ENCODE measurements at regions not wholly inside any gene's neighbourhood (a gene's known extent, or its start where the extent isn't known, plus 50 kb on each side); places are given as distances from the start of the nearest gene placed in this dataset.

GRCh38 chr5:107196500-107197059 is 474.2 kb downstream of the EFNA5 start:
- TF ChIP-seq CTCF (IDR thresholded peaks at IDR 0.05) = no peak
- POLR2A ChIA-PET = no interaction called here
- Mint-ChIP-seq H3K36me3 (ENCODE audit: low read depth) (no peaks in the 10 kb centered on the region), H3K27ac (no peak overlapping the region), H3K4me3 (no peak overlapping the region), H3K4me1 (no peaks in the 10 kb centered on the region), H3K9me3 (no peaks in the 10 kb centered on the region), H3K27me3 (no peaks in the 10 kb centered on the region)
- DNase-seq (no peak), ATAC-seq (ENCODE audit: low read depth) (no peak)
- CTCF ChIA-PET = no interaction called here
- intact Hi-C loops (cut with micrococcal nuclease) = no loop called here

- ChIA-PET POLR2A (no interaction called here), CTCF (no interaction called here)
- Mint-ChIP-seq H3K36me3 (ENCODE audit: low read depth) (no peaks in the 10 kb centered on the region), H3K4me3 (no peak overlapping the region), H3K27me3 (no peaks in the 10 kb centered on the region), H3K27ac (no peak overlapping the region), H3K9me3 (no peaks in the 10 kb centered on the region), H3K4me1 (no peaks in the 10 kb centered on the region)
- DNase-seq = no peak
- ATAC-seq (ENCODE audit: low read depth) = no peak
- TF ChIP-seq CTCF (IDR thresholded peaks at IDR 0.05) = no peak
- intact Hi-C loops (cut with micrococcal nuclease) = no loop called here
These were observed 474.8 kb downstream of the EFNA5 start for GRCh38 chr5:107195890-107196395.

- Mint-ChIP-seq H3K27me3 (no peaks in the 10 kb centered on the region), H3K36me3 (ENCODE audit: low read depth) (no peaks in the 10 kb centered on the region), H3K4me1 (no peaks in the 10 kb centered on the region), H3K27ac (no peak overlapping the region), H3K4me3 (no peak overlapping the region), H3K9me3 (peaks cover 8% of the 10 kb centered on the region)
- POLR2A ChIA-PET = no interaction called here
- no peak for TF ChIP-seq CTCF (IDR thresholded peaks at IDR 0.05)
- CTCF ChIA-PET = no interaction called here
- ATAC-seq (ENCODE audit: low read depth) = no peak
- intact Hi-C loops (cut with micrococcal nuclease) = no loop called here
- DNase-seq = no peak
These were observed 485.9 kb downstream of the EFNA5 start for GRCh38 chr5:107184871-107185270.

GRCh38 chr5:107184066-107184465 is 486.7 kb downstream of the EFNA5 start:
- Mint-ChIP-seq H3K36me3 (ENCODE audit: low read depth) (no peaks in the 10 kb centered on the region), H3K4me3 (no peak overlapping the region), H3K27ac (no peak overlapping the region), H3K9me3 (peaks cover 8% of the 10 kb centered on the region), H3K4me1 (no peaks in the 10 kb centered on the region), H3K27me3 (no peaks in the 10 kb centered on the region)
- intact Hi-C loops (cut with micrococcal nuclease) = no loop called here
- ATAC-seq (ENCODE audit: low read depth) (no peak), DNase-seq (no peak)
- ChIA-PET POLR2A (no interaction called here), CTCF (no interaction called here)
- no peak for TF ChIP-seq CTCF (IDR thresholded peaks at IDR 0.05)

- Mint-ChIP-seq H3K9me3 (peaks cover 7% of the 10 kb centered on the region), H3K27ac (no peak overlapping the region), H3K27me3 (no peaks in the 10 kb centered on the region), H3K4me3 (no peak overlapping the region), H3K4me1 (no peaks in the 10 kb centered on the region), H3K36me3 (ENCODE audit: low read depth) (no peaks in the 10 kb centered on the region)
- POLR2A ChIA-PET = no interaction called here
- no peak for DNase-seq
- intact Hi-C loops (cut with micrococcal nuclease) = no loop called here
- no peak for TF ChIP-seq CTCF (IDR thresholded peaks at IDR 0.05)
- no peak for ATAC-seq (ENCODE audit: low read depth)
- CTCF ChIA-PET = no interaction called here
These were observed 500.1 kb downstream of the EFNA5 start for GRCh38 chr5:107170620-107171019.

Data from activated B cell treated with CpG ODN at 0.5 μM for 24 hours (primary cell).